ENCODE measurements at regions not wholly inside any gene's neighbourhood (a gene's known extent, or its start where the extent isn't known, plus 50 kb on each side); places are given as distances from the start of the nearest gene placed in this dataset.

DNA sequence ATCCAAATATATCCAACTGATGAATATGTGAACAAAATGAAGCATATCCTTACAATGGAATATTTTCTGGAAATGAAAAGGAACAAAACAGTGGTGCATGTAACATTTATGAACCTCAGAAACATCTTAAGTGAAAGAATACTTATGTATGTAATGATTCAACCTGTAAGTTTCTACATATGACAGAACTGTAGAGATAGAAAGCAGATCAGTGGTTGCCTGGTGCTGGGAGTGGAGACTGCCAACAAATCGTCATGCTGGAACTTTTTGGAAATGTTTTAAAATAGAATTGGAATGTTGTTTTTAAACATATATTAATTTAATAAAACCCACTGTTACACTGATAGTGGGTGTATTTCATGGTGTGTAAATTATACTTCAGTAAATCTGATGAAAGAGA lies 667.5 kb downstream of the RAPGEF2 start:
- Histone ChIP-seq H3K4me3 (replicated peaks in 1 of 2; ENCODE audit: low read depth in 1 of 2, low read length in 2 of 2) (no peak overlapping the region), H3K4me1 (ENCODE audit: control insufficient read depth in 1 of 2, insufficient read depth in 2 of 2, low read length in 2 of 2) (no peaks in the 10 kb centered on the region), H3K4me2 (ENCODE audit: low read length) (no peak overlapping the region), H4K20me1 (ENCODE audit: insufficient read depth) (no peaks in the 10 kb centered on the region), H3K79me2 (ENCODE audit: insufficient read depth, low read length) (no peaks in the 10 kb centered on the region), H3K9me3 (ENCODE audit: control insufficient read depth in 1 of 2, insufficient read depth in 1 of 2, low read depth in 1 of 2, low read length in 2 of 2) (no peaks in the 10 kb centered on the region), H3K36me3 (ENCODE audit: control insufficient read depth in 1 of 2, insufficient read depth in 2 of 2, low read length in 2 of 2) (no peaks in the 10 kb centered on the region), H3K9me2 (ENCODE audit: insufficient read depth) (no peaks in the 10 kb centered on the region), H3K27ac (ENCODE audit: low read depth, low read length) (no peak overlapping the region), H3K27me3 (ENCODE audit: insufficient read depth, low read length) (no peaks in the 10 kb centered on the region), H2AFZ (ENCODE audit: low read depth, low read length, poor library complexity, severe bottlenecking) (no peak overlapping the region), H3K9ac (ENCODE audit: low read length) (no peak overlapping the region)
- ChIA-PET POLR2A (no interaction called here), RAD21 (ENCODE audit: low non-redundant PET in 1 of 2, low total read pairs in 2 of 2, uncharacterized antibody in 2 of 2, unreplicated experiment in 2 of 2) (no interaction called here), CTCF (no interaction called here)
- no peak for ATAC-seq
- no TSS peak for BruUV-seq (replicated peaks)
- no peak for TF ChIP-seq EZH2phosphoT487 (IDR thresholded peaks at IDR 0.05; ENCODE audit: borderline replicate concordance)
- no peak for TF ChIP-seq CEBPB (IDR thresholded peaks at IDR 0.05; ENCODE audit: low read depth)
- no peak for TF ChIP-seq YY1 (IDR thresholded peaks at IDR 0.05; ENCODE audit: extremely low read depth, insufficient replicate concordance, low read depth, low read length)
- TF ChIP-seq SRF (IDR thresholded peaks at IDR 0.05; ENCODE audit: low read depth) = no peak
- TF ChIP-seq, protein P1, sequence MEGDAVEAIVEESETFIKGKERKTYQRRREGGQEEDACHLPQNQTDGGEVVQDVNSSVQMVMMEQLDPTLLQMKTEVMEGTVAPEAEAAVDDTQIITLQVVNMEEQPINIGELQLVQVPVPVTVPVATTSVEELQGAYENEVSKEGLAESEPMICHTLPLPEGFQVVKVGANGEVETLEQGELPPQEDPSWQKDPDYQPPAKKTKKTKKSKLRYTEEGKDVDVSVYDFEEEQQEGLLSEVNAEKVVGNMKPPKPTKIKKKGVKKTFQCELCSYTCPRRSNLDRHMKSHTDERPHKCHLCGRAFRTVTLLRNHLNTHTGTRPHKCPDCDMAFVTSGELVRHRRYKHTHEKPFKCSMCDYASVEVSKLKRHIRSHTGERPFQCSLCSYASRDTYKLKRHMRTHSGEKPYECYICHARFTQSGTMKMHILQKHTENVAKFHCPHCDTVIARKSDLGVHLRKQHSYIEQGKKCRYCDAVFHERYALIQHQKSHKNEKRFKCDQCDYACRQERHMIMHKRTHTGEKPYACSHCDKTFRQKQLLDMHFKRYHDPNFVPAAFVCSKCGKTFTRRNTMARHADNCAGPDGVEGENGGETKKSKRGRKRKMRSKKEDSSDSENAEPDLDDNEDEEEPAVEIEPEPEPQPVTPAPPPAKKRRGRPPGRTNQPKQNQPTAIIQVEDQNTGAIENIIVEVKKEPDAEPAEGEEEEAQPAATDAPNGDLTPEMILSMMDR (IDR thresholded peaks at IDR 0.05 in 2 of 3, conservative IDR thresholded peaks at IDR 0.05 in 1 of 3; ENCODE audit: borderline replicate concordance in 1 of 3, insufficient read depth in 1 of 3, low read depth in 2 of 3, low read length in 2 of 3) = no peak
- no peak for TF ChIP-seq FOSL1 (IDR thresholded peaks at IDR 0.05; ENCODE audit: low read depth)
- no peak for TF ChIP-seq POLR2A (IDR thresholded peaks at IDR 0.05; ENCODE audit: borderline replicate concordance, extremely low read depth, insufficient read depth, insufficient read length)
- no peak for TF ChIP-seq ZFX (IDR thresholded peaks at IDR 0.05)
- intact Hi-C loops (cut with micrococcal nuclease) = no loop called here
- no peak for DNase-seq (ENCODE audit: low read depth, low spot score)

DNA sequence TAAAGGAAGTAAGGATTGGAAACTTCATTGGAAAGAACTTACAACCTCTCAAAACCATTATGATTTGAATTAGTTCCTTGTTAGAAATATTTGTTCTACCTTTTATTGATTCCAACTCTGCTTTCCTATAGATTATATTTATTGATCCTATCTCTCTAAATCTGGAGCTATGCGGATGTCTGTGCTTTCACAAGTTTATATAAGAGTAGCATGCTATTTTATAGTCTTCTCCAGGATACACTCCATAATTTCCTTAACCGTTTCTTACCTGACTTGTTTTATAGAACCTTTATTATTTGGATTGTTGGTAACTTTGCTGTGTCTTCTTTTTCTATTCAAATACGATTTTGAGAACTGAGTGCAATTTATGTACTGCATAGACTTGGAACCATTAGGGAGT lies 668.1 kb downstream of the RAPGEF2 start:
- Histone ChIP-seq H3K9ac (ENCODE audit: low read length) (no peak overlapping the region), H3K4me3 (replicated peaks in 1 of 2; ENCODE audit: low read depth in 1 of 2, low read length in 2 of 2) (no peak overlapping the region), H3K4me2 (ENCODE audit: low read length) (no peak overlapping the region), H3K36me3 (ENCODE audit: control insufficient read depth in 1 of 2, insufficient read depth in 2 of 2, low read length in 2 of 2) (no peaks in the 10 kb centered on the region), H3K27ac (ENCODE audit: low read depth, low read length) (no peak overlapping the region), H3K9me3 (ENCODE audit: control insufficient read depth in 1 of 2, insufficient read depth in 1 of 2, low read depth in 1 of 2, low read length in 2 of 2) (no peaks in the 10 kb centered on the region), H3K9me2 (ENCODE audit: insufficient read depth) (no peaks in the 10 kb centered on the region), H3K79me2 (ENCODE audit: insufficient read depth, low read length) (no peaks in the 10 kb centered on the region), H2AFZ (ENCODE audit: low read depth, low read length, poor library complexity, severe bottlenecking) (no peak overlapping the region), H3K4me1 (ENCODE audit: control insufficient read depth in 1 of 2, insufficient read depth in 2 of 2, low read length in 2 of 2) (no peaks in the 10 kb centered on the region), H3K27me3 (ENCODE audit: insufficient read depth, low read length) (no peaks in the 10 kb centered on the region), H4K20me1 (ENCODE audit: insufficient read depth) (no peaks in the 10 kb centered on the region)
- ChIA-PET CTCF (no interaction called here), RAD21 (ENCODE audit: low non-redundant PET in 1 of 2, low total read pairs in 2 of 2, uncharacterized antibody in 2 of 2, unreplicated experiment in 2 of 2) (no interaction called here), POLR2A (no interaction called here)
- DNase-seq (ENCODE audit: low read depth, low spot score) = no peak
- ATAC-seq = no peak
- intact Hi-C loops (cut with micrococcal nuclease) = no loop called here
- BruUV-seq (replicated peaks) = no TSS peak
- TF ChIP-seq POLR2A (IDR thresholded peaks at IDR 0.05; ENCODE audit: borderline replicate concordance, extremely low read depth, insufficient read depth, insufficient read length) (no peak), FOSL1 (IDR thresholded peaks at IDR 0.05; ENCODE audit: low read depth) (no peak), CBX3 (IDR thresholded peaks at IDR 0.05; ENCODE audit: low read depth) (no peak)
- TF ChIP-seq, protein P2, sequence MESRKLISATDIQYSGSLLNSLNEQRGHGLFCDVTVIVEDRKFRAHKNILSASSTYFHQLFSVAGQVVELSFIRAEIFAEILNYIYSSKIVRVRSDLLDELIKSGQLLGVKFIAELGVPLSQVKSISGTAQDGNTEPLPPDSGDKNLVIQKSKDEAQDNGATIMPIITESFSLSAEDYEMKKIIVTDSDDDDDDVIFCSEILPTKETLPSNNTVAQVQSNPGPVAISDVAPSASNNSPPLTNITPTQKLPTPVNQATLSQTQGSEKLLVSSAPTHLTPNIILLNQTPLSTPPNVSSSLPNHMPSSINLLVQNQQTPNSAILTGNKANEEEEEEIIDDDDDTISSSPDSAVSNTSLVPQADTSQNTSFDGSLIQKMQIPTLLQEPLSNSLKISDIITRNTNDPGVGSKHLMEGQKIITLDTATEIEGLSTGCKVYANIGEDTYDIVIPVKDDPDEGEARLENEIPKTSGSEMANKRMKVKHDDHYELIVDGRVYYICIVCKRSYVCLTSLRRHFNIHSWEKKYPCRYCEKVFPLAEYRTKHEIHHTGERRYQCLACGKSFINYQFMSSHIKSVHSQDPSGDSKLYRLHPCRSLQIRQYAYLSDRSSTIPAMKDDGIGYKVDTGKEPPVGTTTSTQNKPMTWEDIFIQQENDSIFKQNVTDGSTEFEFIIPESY (IDR thresholded peaks at IDR 0.05; ENCODE audit: extremely low read depth, insufficient replicate concordance, low read length) = no peak
- TF ChIP-seq, protein P3, sequence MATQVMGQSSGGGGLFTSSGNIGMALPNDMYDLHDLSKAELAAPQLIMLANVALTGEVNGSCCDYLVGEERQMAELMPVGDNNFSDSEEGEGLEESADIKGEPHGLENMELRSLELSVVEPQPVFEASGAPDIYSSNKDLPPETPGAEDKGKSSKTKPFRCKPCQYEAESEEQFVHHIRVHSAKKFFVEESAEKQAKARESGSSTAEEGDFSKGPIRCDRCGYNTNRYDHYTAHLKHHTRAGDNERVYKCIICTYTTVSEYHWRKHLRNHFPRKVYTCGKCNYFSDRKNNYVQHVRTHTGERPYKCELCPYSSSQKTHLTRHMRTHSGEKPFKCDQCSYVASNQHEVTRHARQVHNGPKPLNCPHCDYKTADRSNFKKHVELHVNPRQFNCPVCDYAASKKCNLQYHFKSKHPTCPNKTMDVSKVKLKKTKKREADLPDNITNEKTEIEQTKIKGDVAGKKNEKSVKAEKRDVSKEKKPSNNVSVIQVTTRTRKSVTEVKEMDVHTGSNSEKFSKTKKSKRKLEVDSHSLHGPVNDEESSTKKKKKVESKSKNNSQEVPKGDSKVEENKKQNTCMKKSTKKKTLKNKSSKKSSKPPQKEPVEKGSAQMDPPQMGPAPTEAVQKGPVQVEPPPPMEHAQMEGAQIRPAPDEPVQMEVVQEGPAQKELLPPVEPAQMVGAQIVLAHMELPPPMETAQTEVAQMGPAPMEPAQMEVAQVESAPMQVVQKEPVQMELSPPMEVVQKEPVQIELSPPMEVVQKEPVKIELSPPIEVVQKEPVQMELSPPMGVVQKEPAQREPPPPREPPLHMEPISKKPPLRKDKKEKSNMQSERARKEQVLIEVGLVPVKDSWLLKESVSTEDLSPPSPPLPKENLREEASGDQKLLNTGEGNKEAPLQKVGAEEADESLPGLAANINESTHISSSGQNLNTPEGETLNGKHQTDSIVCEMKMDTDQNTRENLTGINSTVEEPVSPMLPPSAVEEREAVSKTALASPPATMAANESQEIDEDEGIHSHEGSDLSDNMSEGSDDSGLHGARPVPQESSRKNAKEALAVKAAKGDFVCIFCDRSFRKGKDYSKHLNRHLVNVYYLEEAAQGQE (IDR thresholded peaks at IDR 0.05; ENCODE audit: low read depth) = no peak

Data from HCT116 (cell line).